ENCODE measurements at regions not wholly inside any gene's neighbourhood (a gene's known extent, or its start where the extent isn't known, plus 50 kb on each side); places are given as distances from the start of the nearest gene placed in this dataset.

- H3K4me3 ChIP-seq, result no peak overlapping the region
Observed at GRCh38 chr13:81031996-81032395, 691.1 kb upstream of the SPRY2 start.

GRCh38 chr13:81025091-81025490, 684.2 kb upstream of the SPRY2 start:
- no peaks in the 10 kb centered on the region for H3K27me3 ChIP-seq
- no peaks in the 10 kb centered on the region for H3K4me1 ChIP-seq
- intact Hi-C loops (cut with DNase I), result no loop called here
- no peaks in the 10 kb centered on the region for H3K36me3 ChIP-seq
- H3K4me3 ChIP-seq, result no peak overlapping the region
- no peaks in the 10 kb centered on the region for H3K9me3 ChIP-seq
- no peak for DNase-seq
- no peak overlapping the region for H3K9ac ChIP-seq (ENCODE audit: low read depth in 2 of 2, low read length in 2 of 2)
- TF ChIP-seq CTCF (IDR thresholded peaks at IDR 0.05), result no peak
- no peak overlapping the region for H3K27ac ChIP-seq

More at GRCh38 chr13:81031996-81032395, 691.1 kb upstream of the SPRY2 start:
- Histone ChIP-seq H3K36me3 (no peaks in the 10 kb centered on the region), H3K27ac (no peak overlapping the region), H3K27me3 (no peaks in the 10 kb centered on the region), H3K4me1 (no peaks in the 10 kb centered on the region), H3K9ac (ENCODE audit: low read depth in 2 of 2, low read length in 2 of 2) (no peak overlapping the region), H3K9me3 (no peaks in the 10 kb centered on the region)
- intact Hi-C loops (cut with DNase I), result no loop called here
- TF ChIP-seq CTCF (IDR thresholded peaks at IDR 0.05), result no peak
- DNase-seq, result no peak

- Histone ChIP-seq H3K4me1 (no peaks in the 10 kb centered on the region), H3K27ac (no peak overlapping the region), H3K4me3 (no peak overlapping the region), H3K9me3 (no peaks in the 10 kb centered on the region), H3K36me3 (no peaks in the 10 kb centered on the region), H3K27me3 (no peaks in the 10 kb centered on the region), H3K9ac (ENCODE audit: low read depth in 2 of 2, low read length in 2 of 2) (no peak overlapping the region)
- DNase-seq, result no peak
- no peak for TF ChIP-seq CTCF (IDR thresholded peaks at IDR 0.05)
- intact Hi-C loops (cut with DNase I), result no loop called here
Observed at GRCh38 chr13:81021284-81021840, 680.4 kb upstream of the SPRY2 start.

GRCh38 chr13:81020010-81020409, 679.1 kb upstream of the SPRY2 start:
- no peak overlapping the region for H3K4me3 ChIP-seq
- H3K27me3 ChIP-seq, result no peaks in the 10 kb centered on the region
- DNase-seq, result no peak
- H3K9me3 ChIP-seq, result no peaks in the 10 kb centered on the region
- H3K9ac ChIP-seq (ENCODE audit: low read depth in 2 of 2, low read length in 2 of 2), result no peak overlapping the region
- no peak for TF ChIP-seq CTCF (IDR thresholded peaks at IDR 0.05)
- no peaks in the 10 kb centered on the region for H3K36me3 ChIP-seq
- intact Hi-C loops (cut with DNase I), result no loop called here
- no peak overlapping the region for H3K27ac ChIP-seq
- no peaks in the 10 kb centered on the region for H3K4me1 ChIP-seq

- H3K27me3 ChIP-seq, result no peaks in the 10 kb centered on the region
- no peak for DNase-seq
- no peak overlapping the region for H3K4me3 ChIP-seq
- TF ChIP-seq CTCF (IDR thresholded peaks at IDR 0.05), result no peak
- no peaks in the 10 kb centered on the region for H3K4me1 ChIP-seq
- intact Hi-C loops (cut with DNase I), result no loop called here
- no peaks in the 10 kb centered on the region for H3K36me3 ChIP-seq
- H3K9ac ChIP-seq (ENCODE audit: low read depth in 2 of 2, low read length in 2 of 2), result no peak overlapping the region
- no peak overlapping the region for H3K27ac ChIP-seq
- no peaks in the 10 kb centered on the region for H3K9me3 ChIP-seq
Observed at GRCh38 chr13:81018936-81019335, 678.0 kb upstream of the SPRY2 start.

All from colonic mucosa (tissue), 4 donors.